AG10803 (cell line): ENCODE measurements at regions not wholly inside any gene's neighbourhood (a gene's known extent, or its start where the extent isn't known, plus 50 kb on each side); places are given as distances from the start of the nearest gene placed in this dataset.
"Not testable (repeated sequence)": the region's sequence is repeated elsewhere in the genome, so short reads cannot be mapped to it uniquely, and the experiment has no call there.

Experiments
- DNase-seq: peaks from one replicate; pipeline ENCODE4 v3.0.0; 2010; ENCODE audit warnings: low read depth
- H3K4me3 ChIP-seq: 2 replicates; pipeline ENCODE4 v1.5.1; 2011; ENCODE audit warnings: mild to moderate bottlenecking, low read length, control low read depth
- CTCF ChIP-seq: conservative IDR thresholded peaks from 2 replicates; pipeline ENCODE4 v1.5.1; 2011; ENCODE audit warnings: mild to moderate bottlenecking, low read length, control low read depth, inconsistent platforms

- no peak for TF ChIP-seq CTCF
- no peak for DNase-seq
- H3K4me3 ChIP-seq = no peak overlapping the region
Observed at GRCh38 chr4:164639001-164639400, 114.9 kb upstream of the SMIM31 start.

- no peak overlapping the region for H3K4me3 ChIP-seq
- no peak for TF ChIP-seq CTCF
- no peak for DNase-seq
Observed at GRCh38 chr4:164648151-164648848, 105.6 kb upstream of the SMIM31 start.

- no peak overlapping the region for H3K4me3 ChIP-seq
- DNase-seq = no peak
- no peak for TF ChIP-seq CTCF
Observed at GRCh38 chr4:164648849-164649212, 105.1 kb upstream of the SMIM31 start.

GRCh38 chr4:164659765-164660164, 94.2 kb upstream of the SMIM31 start:
- DNase-seq = no peak
- no peak for TF ChIP-seq CTCF
- H3K4me3 ChIP-seq = no peak overlapping the region

- H3K4me3 ChIP-seq, DNase-seq: not testable (repeated sequence)
Observed at GRCh38 chr4:164676152-164676551, 77.8 kb upstream of the SMIM31 start.

- no peak overlapping the region for H3K4me3 ChIP-seq
- DNase-seq = no peak
- no peak for TF ChIP-seq CTCF
Observed at GRCh38 chr4:164683040-164683439, 70.9 kb upstream of the SMIM31 start.

GRCh38 chr4:164695650-164696049, 58.3 kb upstream of the SMIM31 start:
- no peak for TF ChIP-seq CTCF
- no peak overlapping the region for H3K4me3 ChIP-seq
- no peak for DNase-seq

- no peak overlapping the region for H3K4me3 ChIP-seq
- DNase-seq = no peak
- TF ChIP-seq CTCF = no peak
Observed at GRCh38 chr4:164700471-164700870, 53.5 kb upstream of the SMIM31 start.
